ENCODE measurements at regions not wholly inside any gene's neighbourhood (a gene's known extent, or its start where the extent isn't known, plus 50 kb on each side); places are given as distances from the start of the nearest gene placed in this dataset.

- Histone ChIP-seq H3K9me2 (ENCODE audit: low read depth, low read length) (no peaks in the 10 kb centered on the region), H3K4me2 (ENCODE audit: low read length) (no peak overlapping the region), H3K4me1 (ENCODE audit: insufficient read depth, low read length, severe bottlenecking) (no peaks in the 10 kb centered on the region), H3K27me3 (ENCODE audit: insufficient read depth, low read length) (no peaks in the 10 kb centered on the region), H3K9me3 (ENCODE audit: low read length) (no peaks in the 10 kb centered on the region), H3F3A (ENCODE audit: insufficient read depth, low read length) (no peaks in the 10 kb centered on the region), H2AFZ (ENCODE audit: low read length) (no peak overlapping the region), H3K4me3 (ENCODE audit: low read depth, low read length, poor library complexity, severe bottlenecking) (no peak overlapping the region), H4K20me1 (ENCODE audit: insufficient read depth, low read length) (no peaks in the 10 kb centered on the region), H3K9ac (ENCODE audit: low read length) (no peak overlapping the region), H3K79me2 (ENCODE audit: insufficient read depth, low read length) (no peaks in the 10 kb centered on the region), H3K36me3 (ENCODE audit: insufficient read depth, low read length) (no peaks in the 10 kb centered on the region), H3K27ac (ENCODE audit: low read depth, low read length, poor library complexity, severe bottlenecking) (no peak overlapping the region)
- no peak for TF ChIP-seq CTCF (IDR thresholded peaks at IDR 0.05; ENCODE audit: low read length)
- TF ChIP-seq EZH2 (IDR thresholded peaks at IDR 0.05; ENCODE audit: borderline replicate concordance, low read length), result no peak
These were observed 78.1 kb upstream of the AHI1 start for GRCh38 chr6:135575629-135576028.

GRCh38 chr6:135576055-135576454 is 78.5 kb upstream of the AHI1 start:
- Histone ChIP-seq H3K4me2 (ENCODE audit: low read length) (no peak overlapping the region), H3K9me3 (ENCODE audit: low read length) (no peaks in the 10 kb centered on the region), H3K79me2 (ENCODE audit: insufficient read depth, low read length) (no peaks in the 10 kb centered on the region), H3F3A (ENCODE audit: insufficient read depth, low read length) (no peaks in the 10 kb centered on the region), H4K20me1 (ENCODE audit: insufficient read depth, low read length) (no peaks in the 10 kb centered on the region), H3K9me2 (ENCODE audit: low read depth, low read length) (no peaks in the 10 kb centered on the region), H2AFZ (ENCODE audit: low read length) (no peak overlapping the region), H3K9ac (ENCODE audit: low read length) (no peak overlapping the region), H3K27me3 (ENCODE audit: insufficient read depth, low read length) (no peaks in the 10 kb centered on the region), H3K4me3 (ENCODE audit: low read depth, low read length, poor library complexity, severe bottlenecking) (no peak overlapping the region), H3K27ac (ENCODE audit: low read depth, low read length, poor library complexity, severe bottlenecking) (no peak overlapping the region), H3K36me3 (ENCODE audit: insufficient read depth, low read length) (no peaks in the 10 kb centered on the region), H3K4me1 (ENCODE audit: insufficient read depth, low read length, severe bottlenecking) (no peaks in the 10 kb centered on the region)
- TF ChIP-seq EZH2 (IDR thresholded peaks at IDR 0.05; ENCODE audit: borderline replicate concordance, low read length) (no peak), CTCF (IDR thresholded peaks at IDR 0.05; ENCODE audit: low read length) (no peak)

- H3K36me3 ChIP-seq (ENCODE audit: insufficient read depth, low read length), result no peaks in the 10 kb centered on the region
- H3K27me3 ChIP-seq (ENCODE audit: insufficient read depth, low read length), result no peaks in the 10 kb centered on the region
- H3K4me3 ChIP-seq (ENCODE audit: low read depth, low read length, poor library complexity, severe bottlenecking), result no peak overlapping the region
- H3K9ac ChIP-seq (ENCODE audit: low read length), result no peak overlapping the region
- H2AFZ ChIP-seq (ENCODE audit: low read length), result no peak overlapping the region
- H3K9me2 ChIP-seq (ENCODE audit: low read depth, low read length), result no peaks in the 10 kb centered on the region
- H4K20me1 ChIP-seq (ENCODE audit: insufficient read depth, low read length), result no peaks in the 10 kb centered on the region
- no peaks in the 10 kb centered on the region for H3K4me1 ChIP-seq (ENCODE audit: insufficient read depth, low read length, severe bottlenecking)
- H3K79me2 ChIP-seq (ENCODE audit: insufficient read depth, low read length), result no peaks in the 10 kb centered on the region
- no peaks in the 10 kb centered on the region for H3F3A ChIP-seq (ENCODE audit: insufficient read depth, low read length)
- H3K27ac ChIP-seq (ENCODE audit: low read depth, low read length, poor library complexity, severe bottlenecking), result no peak overlapping the region
- H3K9me3 ChIP-seq (ENCODE audit: low read length), result no peaks in the 10 kb centered on the region
- TF ChIP-seq CTCF (IDR thresholded peaks at IDR 0.05; ENCODE audit: low read length) (no peak), EZH2 (IDR thresholded peaks at IDR 0.05; ENCODE audit: borderline replicate concordance, low read length) (no peak)
- no peak overlapping the region for H3K4me2 ChIP-seq (ENCODE audit: low read length)
These were observed 79.6 kb upstream of the AHI1 start for GRCh38 chr6:135577059-135577538.

Measured in OCI-LY1 (cell line).